PFSK-1 (cell line): ENCODE measurements at regions not wholly inside any gene's neighbourhood (a gene's known extent, or its start where the extent isn't known, plus 50 kb on each side); places are given as distances from the start of the nearest gene placed in this dataset.

Experiments
- POLR2AphosphoS5 ChIP-seq: IDR thresholded peaks from 2 replicates; pipeline ENCODE4 v1.6.1; 2012; ENCODE audit warnings: low read depth, mild to moderate bottlenecking, control low read depth, low read length, moderate library complexity
- REST ChIP-seq, 2 experiments: IDR thresholded peaks; 2 replicates each; pipeline versions ENCODE4 v1.6.1 to v1.8.0; 2011 to 2012; ENCODE audit warnings: low read depth in 2 of 2, low read length in 2 of 2, control low read depth in 1 of 2, inconsistent platforms in 1 of 2, mild to moderate bottlenecking in 1 of 2, moderate library complexity in 1 of 2; ENCODE audit not compliant: insufficient read depth in 1 of 2
- SIN3A ChIP-seq: IDR thresholded peaks from 2 replicates; pipeline ENCODE4 v1.6.1; 2012; ENCODE audit warnings: mild to moderate bottlenecking, low read length, moderate library complexity, borderline replicate concordance; ENCODE audit not compliant: insufficient read depth
- TAF1 ChIP-seq: IDR thresholded peaks from 2 replicates; pipeline ENCODE4 v1.6.1; 2012; ENCODE audit warnings: low read length, control low read depth, borderline replicate concordance; ENCODE audit not compliant: insufficient read depth

GRCh38 chr17:53633856-53634255 is 188.9 kb upstream of the KIF2B start:
- TF ChIP-seq TAF1: no peak
- no peak for TF ChIP-seq REST (IDR thresholded peaks at IDR 0.05; ENCODE audit: insufficient read depth in 1 of 2, low read depth in 2 of 2, low read length in 2 of 2)
- TF ChIP-seq POLR2AphosphoS5: no peak
- TF ChIP-seq SIN3A: no peak
